A549 (cell line): ENCODE measurements at regions not wholly inside any gene's neighbourhood (a gene's known extent, or its start where the extent isn't known, plus 50 kb on each side); places are given as distances from the start of the nearest gene placed in this dataset.

Source experiments
- ATAC-seq, 2 experiments: fragments of 200-7000 bp in 1 of 2; fragments of >200 bp in 1 of 2; cut with Nextera tagmentation in 1 of 2; cut with Tn5 transposase in 1 of 2; 3 replicates each; pipeline versions ENCODE4 v1.8.0 to v1.9.1; 2018 to 2020; ENCODE audit warnings: mild to moderate bottlenecking in 1 of 2, moderate library complexity in 1 of 2
- CTCF ChIA-PET: fragments of 300-600 bp; sonication (Branson Sonifier 250); formaldehyde crosslinking; extraction: SDS; loops from one replicate; lab custom pipeline; 2021; ENCODE audit warnings: antibody characterized with exemption, inconsistent platforms; lab: Yijun Ruan, JAX
- POLR2A ChIA-PET: fragments of 350-600 bp; formaldehyde crosslinking; extraction: SDS; loops from one replicate; lab custom pipeline; 2021; ENCODE audit warnings: antibody characterized with exemption, inconsistent platforms; lab: Yijun Ruan, JAX
- DNase-seq, 2 experiments: peaks; one replicate each; pipeline versions ENCODE4 v3.0.0 to v3.0.0-alpha.2; 2011 to 2016; ENCODE audit warnings: low read depth in 1 of 2, low spot score in 1 of 2
- FAIRE-seq: peaks from 2 replicates; lab custom pipeline; 2011; peaks lifted over from hg19 to GRCh38; lab: Jason Lieb, UNC
- H3K27ac ChIP-seq, 2 experiments: fragments of >200 bp; sonication (Bioruptor Twin); formaldehyde crosslinking; 3 replicates each; pipeline ENCODE4 v1.5.1; 2016 to 2017
- H3K4me1 ChIP-seq: fragments of >200 bp; sonication (Bioruptor Twin); formaldehyde crosslinking; 3 replicates; pipeline ENCODE4 v1.6.1; 2016
- H3K4me2 ChIP-seq: fragments of >200 bp; sonication (Bioruptor Twin); formaldehyde crosslinking; 3 replicates; pipeline ENCODE4 v1.6.1; 2016
- H3K4me3 ChIP-seq: fragments of >200 bp; sonication (Bioruptor Twin); formaldehyde crosslinking; 3 replicates; pipeline ENCODE4 v1.5.1; 2016
- H3K9me3 ChIP-seq: fragments of >200 bp; sonication (Bioruptor Twin); formaldehyde crosslinking; 3 replicates; pipeline ENCODE4 v1.6.1; 2016
- ATOH8 ChIP-seq: fragments of 250-450 bp; sonication (Bioruptor Pico); IDR thresholded peaks from 2 replicates; pipeline ENCODE4 v1.5.0; 2020; ENCODE audit warnings: low read depth, mild to moderate bottlenecking, moderate library complexity
- BCL3 ChIP-seq: fragments of >200 bp; sonication (Bioruptor Twin); formaldehyde crosslinking; IDR thresholded peaks from 3 replicates; pipeline ENCODE4 v1.6.1; 2016
- BHLHE40 ChIP-seq: IDR thresholded peaks from 2 replicates; pipeline ENCODE4 v1.6.1; 2012; ENCODE audit warnings: low read depth, low read length, inconsistent platforms
- E2F6 ChIP-seq: IDR thresholded peaks from 2 replicates; pipeline ENCODE4 v1.6.1; 2012; ENCODE audit warnings: low read depth, borderline replicate concordance
- EHMT2 ChIP-seq: fragments of 200-600 bp; sonication (generic); IDR thresholded peaks from 2 replicates; pipeline ENCODE4 v1.6.1; 2016; ENCODE audit warnings: antibody characterized with exemption, low read depth, mild to moderate bottlenecking, moderate library complexity
- FOSB ChIP-seq: fragments of 250-450 bp; sonication (Bioruptor Pico); IDR thresholded peaks from 2 replicates; pipeline ENCODE4 v1.5.0; 2020; ENCODE audit warnings: mild to moderate bottlenecking, moderate library complexity
- FOSL2 ChIP-seq, 2 experiments: fragments of 450-650 bp in 1 of 2; fragments of >200 bp in 1 of 2; sonication (Bioruptor Twin) in 1 of 2; formaldehyde crosslinking; IDR thresholded peaks; 2 replicates each; pipeline versions ENCODE4 v1.5.0 to v1.6.1; 2016 to 2020; ENCODE audit warnings: mild to moderate bottlenecking in 1 of 2, moderate library complexity in 1 of 2
- FOXS1 ChIP-seq: fragments of 250-450 bp; sonication (Bioruptor Pico); IDR thresholded peaks from 2 replicates; pipeline ENCODE4 v1.5.0; 2020; ENCODE audit warnings: mild to moderate bottlenecking, moderate library complexity
- HDAC2 ChIP-seq: fragments of 200-600 bp; sonication (generic); IDR thresholded peaks from 2 replicates; pipeline ENCODE4 v1.6.1; 2016
- HMGXB4 ChIP-seq: fragments of 250-450 bp; sonication (Bioruptor Pico); IDR thresholded peaks from 2 replicates; pipeline ENCODE4 v1.5.0; 2021; ENCODE audit warnings: mild to moderate bottlenecking, moderate library complexity, borderline replicate concordance
- HOXB13 ChIP-seq: fragments of 250-450 bp; sonication (Bioruptor Pico); IDR thresholded peaks from 2 replicates; pipeline ENCODE4 v1.5.0; 2020; ENCODE audit warnings: low read depth, mild to moderate bottlenecking, moderate library complexity
- KDM1A ChIP-seq: fragments of 200-600 bp; sonication (generic); IDR thresholded peaks from 2 replicates; pipeline ENCODE4 v1.6.1; 2016; ENCODE audit warnings: low read depth, mild to moderate bottlenecking
- KDM5A ChIP-seq: fragments of 200-600 bp; sonication (generic); IDR thresholded peaks from 2 replicates; pipeline ENCODE4 v1.6.1; 2016; ENCODE audit warnings: antibody characterized with exemption, mild to moderate bottlenecking
- MYC ChIP-seq: IDR thresholded peaks from 2 replicates; pipeline ENCODE4 v1.6.1; 2012; ENCODE audit warnings: mild to moderate bottlenecking, inconsistent platforms, low read length, improper control_type of control experiment, borderline replicate concordance
- NFE2L2 ChIP-seq: fragments of 150-350 bp; conservative IDR thresholded peaks from 2 replicates; pipeline ENCODE4 v1.6.1; 2014; ENCODE audit warnings: low read length
- NR3C1 ChIP-seq: fragments of >200 bp; sonication (Bioruptor Twin); formaldehyde crosslinking; IDR thresholded peaks from 3 replicates; pipeline ENCODE4 v1.6.1; 2017
- RFX5 ChIP-seq: fragments of 450-650 bp; IDR thresholded peaks from 2 replicates; pipeline ENCODE4 v1.7.1; 2014; ENCODE audit warnings: antibody characterized with exemption, mild to moderate bottlenecking, moderate library complexity
- TFCP2L1 ChIP-seq: fragments of 250-450 bp; sonication (Bioruptor Pico); IDR thresholded peaks from 2 replicates; pipeline ENCODE4 v1.5.0; 2021; ENCODE audit warnings: mild to moderate bottlenecking
- USF2 ChIP-seq: fragments of 450-650 bp; IDR thresholded peaks from 2 replicates; pipeline ENCODE4 v1.6.1; 2014; ENCODE audit warnings: antibody characterized with exemption
- ZSCAN20 ChIP-seq: fragments of 250-450 bp; sonication (Bioruptor Pico); IDR thresholded peaks from 2 replicates; pipeline ENCODE4 v1.8.0; 2022; ENCODE audit warnings: mild to moderate bottlenecking, moderate library complexity
- WGBS: methylation state at CpG from one replicate; pipeline ENCODE4 v1.1.6; 2017; ENCODE audit errors: missing lambda C conversion rate; 5-methylcytosine and 5-hydroxymethylcytosine counted together

GRCh38 chr4:165627548-165627947 lies 245.5 kb upstream of the TLL1 start (continued):
- TF ChIP-seq USF2 = no peak
- no peak for TF ChIP-seq FOSB

- H3K4me3 ChIP-seq = no peak overlapping the region
- H3K27ac ChIP-seq = no peak overlapping the region
- H3K9me3 ChIP-seq = no peaks in the 10 kb centered on the region
- ChIA-PET CTCF (no interaction called here), POLR2A (no interaction called here)
- no peak for TF ChIP-seq KDM5A
- no peak for TF ChIP-seq HMGXB4 (CRISPR knock-in tag)
- FAIRE-seq (no peak), DNase-seq (no peak), ATAC-seq (no peak)
- no peak overlapping the region for H3K4me2 ChIP-seq
- H3K4me1 ChIP-seq = no peaks in the 10 kb centered on the region
- WGBS = 79% methylated on average over 3 of the region's 3 CpGs
These were observed 244.5 kb upstream of the TLL1 start for GRCh38 chr4:165628572-165628971.

- POLR2A ChIA-PET = no interaction called here
- no peaks in the 10 kb centered on the region for H3K4me1 ChIP-seq
- no peak overlapping the region for H3K27ac ChIP-seq
- CTCF ChIA-PET = no interaction called here
- FAIRE-seq (no peak), DNase-seq (no peak), ATAC-seq (no peak)
- TF ChIP-seq E2F6 (no peak), BHLHE40 (no peak), MYC (no peak), FOSL2 (IDR thresholded peaks at IDR 0.05) (no peak), FOSL2 (CRISPR knock-in tag; IDR thresholded peaks at IDR 0.05) (no peak), FOXS1 (CRISPR knock-in tag) (no peak), NFE2L2 (no peak), ATOH8 (CRISPR knock-in tag) (no peak), HOXB13 (CRISPR knock-in tag) (no peak), RFX5 (no peak), KDM1A (no peak), BCL3 (no peak), ZSCAN20 (no peak), FOSB (no peak), NR3C1 (no peak), HDAC2 (no peak), EHMT2 (no peak), TFCP2L1 (CRISPR knock-in tag) (no peak)
- H3K4me2 ChIP-seq = no peak overlapping the region
- H3K9me3 ChIP-seq = no peaks in the 10 kb centered on the region
- no peak overlapping the region for H3K4me3 ChIP-seq
These were observed 242.4 kb upstream of the TLL1 start for GRCh38 chr4:165630671-165631070.
